ENCODE measurements at regions not wholly inside any gene's neighbourhood (a gene's known extent, or its start where the extent isn't known, plus 50 kb on each side); places are given as distances from the start of the nearest gene placed in this dataset.

GRCh38 chr16:26905336-26905735, 161.4 kb upstream of the C16orf82 start:
- TF ChIP-seq, protein P1, sequence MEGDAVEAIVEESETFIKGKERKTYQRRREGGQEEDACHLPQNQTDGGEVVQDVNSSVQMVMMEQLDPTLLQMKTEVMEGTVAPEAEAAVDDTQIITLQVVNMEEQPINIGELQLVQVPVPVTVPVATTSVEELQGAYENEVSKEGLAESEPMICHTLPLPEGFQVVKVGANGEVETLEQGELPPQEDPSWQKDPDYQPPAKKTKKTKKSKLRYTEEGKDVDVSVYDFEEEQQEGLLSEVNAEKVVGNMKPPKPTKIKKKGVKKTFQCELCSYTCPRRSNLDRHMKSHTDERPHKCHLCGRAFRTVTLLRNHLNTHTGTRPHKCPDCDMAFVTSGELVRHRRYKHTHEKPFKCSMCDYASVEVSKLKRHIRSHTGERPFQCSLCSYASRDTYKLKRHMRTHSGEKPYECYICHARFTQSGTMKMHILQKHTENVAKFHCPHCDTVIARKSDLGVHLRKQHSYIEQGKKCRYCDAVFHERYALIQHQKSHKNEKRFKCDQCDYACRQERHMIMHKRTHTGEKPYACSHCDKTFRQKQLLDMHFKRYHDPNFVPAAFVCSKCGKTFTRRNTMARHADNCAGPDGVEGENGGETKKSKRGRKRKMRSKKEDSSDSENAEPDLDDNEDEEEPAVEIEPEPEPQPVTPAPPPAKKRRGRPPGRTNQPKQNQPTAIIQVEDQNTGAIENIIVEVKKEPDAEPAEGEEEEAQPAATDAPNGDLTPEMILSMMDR (IDR thresholded peaks at IDR 0.05; ENCODE audit: unreplicated experiment in 3 of 3) = no peak
- Mint-ChIP-seq H3K9me3 (no peaks in the 10 kb centered on the region), H3K27me3 (ENCODE audit: low read depth) (no peaks in the 10 kb centered on the region), H3K36me3 (ENCODE audit: low read depth) (no peaks in the 10 kb centered on the region), H3K4me3 (no peak overlapping the region), H3K4me1 (no peaks in the 10 kb centered on the region), H3K27ac (no peak overlapping the region)

GRCh38 chr16:26909623-26910022, 157.1 kb upstream of the C16orf82 start:
- H3K4me3 Mint-ChIP-seq = no peak overlapping the region
- no peaks in the 10 kb centered on the region for H3K36me3 Mint-ChIP-seq (ENCODE audit: low read depth)
- H3K27ac Mint-ChIP-seq = no peak overlapping the region
- no peaks in the 10 kb centered on the region for H3K27me3 Mint-ChIP-seq (ENCODE audit: low read depth)
- H3K4me1 Mint-ChIP-seq = no peaks in the 10 kb centered on the region
- no peaks in the 10 kb centered on the region for H3K9me3 Mint-ChIP-seq
- TF ChIP-seq, protein P1 (IDR thresholded peaks at IDR 0.05; ENCODE audit: unreplicated experiment in 3 of 3) = no peak

DNA sequence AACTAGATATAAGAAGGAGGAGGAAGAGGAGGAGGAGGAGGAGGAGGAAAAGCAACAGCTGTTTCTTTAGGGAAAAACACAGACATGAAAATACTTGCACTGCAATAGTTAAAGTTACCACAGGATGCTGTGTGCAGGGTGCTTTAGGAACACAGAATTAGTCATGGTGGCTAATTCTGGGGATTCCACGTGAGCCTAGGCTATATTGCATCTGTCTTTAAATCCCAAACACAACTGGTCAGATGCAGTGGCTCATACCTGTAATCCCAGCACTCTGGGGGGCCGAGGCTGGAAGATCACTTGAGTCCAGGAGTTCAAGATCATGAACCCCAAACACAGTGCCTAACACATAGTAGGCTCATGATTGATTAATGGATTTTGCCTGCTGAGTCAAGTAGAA, 155.3 kb upstream of the C16orf82 start:
- no peaks in the 10 kb centered on the region for H3K9me3 Mint-ChIP-seq
- H3K27me3 Mint-ChIP-seq (ENCODE audit: low read depth) = peaks cover 5% of the 10 kb centered on the region
- H3K27ac Mint-ChIP-seq = no peak overlapping the region
- no peaks in the 10 kb centered on the region for H3K36me3 Mint-ChIP-seq (ENCODE audit: low read depth)
- no peaks in the 10 kb centered on the region for H3K4me1 Mint-ChIP-seq
- H3K4me3 Mint-ChIP-seq = no peak overlapping the region
- TF ChIP-seq, protein P1 (IDR thresholded peaks at IDR 0.05; ENCODE audit: unreplicated experiment in 3 of 3) = no peak

GRCh38 chr16:26913851-26914250, 152.9 kb upstream of the C16orf82 start:
- H3K4me1 Mint-ChIP-seq = no peaks in the 10 kb centered on the region
- H3K27ac Mint-ChIP-seq = no peak overlapping the region
- no peak overlapping the region for H3K4me3 Mint-ChIP-seq
- peaks cover 8% of the 10 kb centered on the region for H3K27me3 Mint-ChIP-seq (ENCODE audit: low read depth)
- H3K36me3 Mint-ChIP-seq (ENCODE audit: low read depth) = no peaks in the 10 kb centered on the region
- TF ChIP-seq, protein P1 (IDR thresholded peaks at IDR 0.05; ENCODE audit: unreplicated experiment in 3 of 3) = no peak
- no peaks in the 10 kb centered on the region for H3K9me3 Mint-ChIP-seq

GRCh38 chr16:26930786-26931581, 135.7 kb upstream of the C16orf82 start:
- TF ChIP-seq, protein P1 (IDR thresholded peaks at IDR 0.05; ENCODE audit: unreplicated experiment in 3 of 3) = no peak
- no peaks in the 10 kb centered on the region for H3K4me1 Mint-ChIP-seq
- no peaks in the 10 kb centered on the region for H3K36me3 Mint-ChIP-seq (ENCODE audit: low read depth)
- no peak overlapping the region for H3K4me3 Mint-ChIP-seq
- peaks cover 35% of the 10 kb centered on the region for H3K27me3 Mint-ChIP-seq (ENCODE audit: low read depth)
- peaks cover 11% of the 10 kb centered on the region for H3K9me3 Mint-ChIP-seq
- H3K27ac Mint-ChIP-seq = no peak overlapping the region

DNA sequence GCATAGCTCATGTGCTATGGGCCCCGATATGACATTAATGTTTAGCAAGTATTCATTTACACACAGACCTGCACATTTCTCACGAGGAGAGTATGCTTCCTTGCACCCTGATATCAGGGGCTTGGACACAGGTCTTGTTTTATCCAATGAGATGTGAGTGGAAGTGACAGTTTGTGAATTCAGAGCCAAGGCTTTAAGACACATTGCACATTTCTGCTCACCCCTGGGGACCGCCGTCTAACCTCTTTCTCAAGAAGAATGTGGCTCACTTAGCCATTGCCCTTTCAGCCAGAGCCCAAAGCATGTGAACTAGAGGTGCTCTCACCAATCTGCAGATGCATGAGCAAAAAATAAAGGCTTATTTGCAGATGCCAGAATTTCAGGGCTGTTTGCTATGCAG, 116.1 kb upstream of the C16orf82 start:
- H3K4me3 Mint-ChIP-seq = no peak overlapping the region
- TF ChIP-seq, protein P1 (IDR thresholded peaks at IDR 0.05; ENCODE audit: unreplicated experiment in 3 of 3) = no peak
- no peak overlapping the region for H3K27ac Mint-ChIP-seq

More for the DNA sequence above, 116.1 kb upstream of the C16orf82 start:
- Mint-ChIP-seq H3K36me3 (ENCODE audit: low read depth) (no peaks in the 10 kb centered on the region), H3K4me1 (no peaks in the 10 kb centered on the region), H3K9me3 (no peaks in the 10 kb centered on the region), H3K27me3 (ENCODE audit: low read depth) (peaks cover 36% of the 10 kb centered on the region)
